SK-MEL-5 (cell line): ENCODE measurements at regions not wholly inside any gene's neighbourhood (a gene's known extent, or its start where the extent isn't known, plus 50 kb on each side); places are given as distances from the start of the nearest gene placed in this dataset.
"Not testable (repeated sequence)": the region's sequence is repeated elsewhere in the genome, so short reads cannot be mapped to it uniquely, and the experiment has no call there.

Experiments used
- DNase-seq: peaks from one replicate; pipeline ENCODE4 v3.0.0-alpha.2; 2016; ENCODE audit warnings: low read depth, low spot score
- in situ Hi-C: cut with HindIII; loops from 2 replicates; pipeline ENCODE4 v1.10.0; 2016; ENCODE audit warnings: low sequenced_read_pairs, high pct_unique_total_duplicates, low pct_unique_long_range_greater_than_20kb

- DNase-seq: peak; percentile 20
- in situ Hi-C loops: no loop called here
Observed at GRCh38 chrX:37509349-37509748, 62.1 kb upstream of the LANCL3 start.

DNA sequence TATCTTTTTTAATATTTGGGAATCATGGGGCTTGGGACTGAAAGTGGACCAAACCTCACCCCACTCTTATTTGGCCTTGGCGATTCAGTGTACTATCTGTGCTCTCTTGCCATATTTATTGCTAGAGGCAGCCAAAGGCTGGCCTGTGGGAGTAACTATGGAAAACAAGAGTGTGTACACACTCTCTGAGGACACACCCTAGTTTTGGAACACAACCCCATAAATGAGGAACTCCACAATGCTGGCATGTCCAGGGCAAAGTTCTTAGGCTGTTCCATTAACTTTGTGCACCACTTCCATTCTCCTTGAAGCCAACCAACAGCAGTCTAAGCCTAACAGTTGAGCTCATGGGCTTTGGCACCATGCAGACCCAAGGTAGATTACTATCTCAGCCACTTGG lies 54.9 kb upstream of the LANCL3 start:
- in situ Hi-C loops, DNase-seq: not testable (repeated sequence)

DNA sequence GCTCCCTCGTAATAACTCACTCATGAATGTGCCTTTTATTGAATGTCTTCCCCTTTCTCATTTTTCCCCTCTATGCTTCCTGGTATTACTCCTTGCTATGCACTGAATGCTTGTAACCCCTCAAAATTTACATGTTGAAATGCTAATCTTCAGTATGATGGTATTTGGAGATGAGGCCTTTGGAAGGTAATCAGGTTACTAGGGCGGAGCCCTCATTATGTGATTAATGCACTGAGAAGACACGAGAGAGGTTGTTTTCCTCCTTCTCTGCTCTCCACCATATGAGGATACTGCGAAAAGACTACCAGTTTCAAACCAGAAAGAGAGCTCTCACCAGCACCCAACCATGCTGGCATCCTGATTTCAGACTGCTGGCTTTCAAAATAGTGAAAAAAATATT lies 52.2 kb upstream of the LANCL3 start:
- in situ Hi-C loops, DNase-seq: not testable (repeated sequence)

DNA sequence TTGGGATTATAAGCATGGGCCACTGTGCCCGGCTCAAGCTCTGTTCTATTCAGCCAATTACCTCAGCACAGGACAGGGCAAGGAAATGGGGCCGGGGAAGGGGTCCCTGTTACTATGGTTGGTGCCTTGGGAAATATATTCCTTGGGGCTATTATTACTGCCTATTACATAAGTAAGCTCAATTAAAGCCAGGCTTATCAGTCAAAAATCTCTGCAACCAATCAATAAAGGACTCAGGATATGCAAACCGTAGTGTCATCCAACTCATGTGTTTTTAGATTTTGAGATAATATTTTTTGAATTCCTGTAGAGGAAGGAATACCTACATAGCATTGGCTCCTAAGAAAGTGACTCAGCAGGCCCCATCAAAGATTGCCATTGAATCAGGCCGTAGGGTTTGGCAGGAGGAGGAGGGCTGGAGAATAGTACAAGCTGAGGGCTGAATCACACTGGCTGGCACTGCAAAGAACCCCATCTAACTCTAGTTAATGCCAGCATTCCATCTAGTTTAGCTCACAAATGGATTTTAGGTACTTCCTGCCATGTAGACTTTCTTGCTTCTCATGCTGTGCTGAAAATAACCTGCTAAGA lies 50.5 kb upstream of the LANCL3 start:
- in situ Hi-C loops, DNase-seq: not testable (repeated sequence)
